AG09309 (cell line): ENCODE measurements at regions not wholly inside any gene's neighbourhood (a gene's known extent, or its start where the extent isn't known, plus 50 kb on each side); places are given as distances from the start of the nearest gene placed in this dataset.

Experiments
- DNase-seq: peaks from one replicate; pipeline ENCODE4 v3.0.0-alpha.2; 2010; ENCODE audit warnings: low read depth
- H3K4me3 ChIP-seq: 2 replicates; pipeline ENCODE4 v1.5.1; 2011; ENCODE audit warnings: mild to moderate bottlenecking, low read depth, low read length, moderate library complexity; ENCODE audit not compliant: control insufficient read depth
- CTCF ChIP-seq: IDR thresholded peaks from 2 replicates; pipeline ENCODE4 v1.5.1; 2011; ENCODE audit warnings: mild to moderate bottlenecking, low read depth, low read length, inconsistent platforms; ENCODE audit not compliant: insufficient read depth, control insufficient read depth; ENCODE audit errors: missing control alignments

- no peak overlapping the region for H3K4me3 ChIP-seq
- TF ChIP-seq CTCF = no peak
- DNase-seq = no peak
Measured at GRCh38 chr7:33700001-33700899, 205.1 kb upstream of the BMPER start.

- no peak for TF ChIP-seq CTCF
- H3K4me3 ChIP-seq = no peak overlapping the region
- DNase-seq = no peak
Measured at GRCh38 chr7:33701189-33701740, 204.1 kb upstream of the BMPER start.

- TF ChIP-seq CTCF = no peak
- no peak for DNase-seq
- H3K4me3 ChIP-seq = no peak overlapping the region
Measured at GRCh38 chr7:33701927-33702326, 203.4 kb upstream of the BMPER start.

GRCh38 chr7:33702514-33703054 lies 202.8 kb upstream of the BMPER start:
- H3K4me3 ChIP-seq = no peak overlapping the region
- no peak for TF ChIP-seq CTCF
- DNase-seq = no peak

- no peak overlapping the region for H3K4me3 ChIP-seq
- no peak for DNase-seq
- no peak for TF ChIP-seq CTCF
Measured at GRCh38 chr7:33705333-33705833, 200.0 kb upstream of the BMPER start.

- H3K4me3 ChIP-seq = no peak overlapping the region
- no peak for DNase-seq
- no peak for TF ChIP-seq CTCF
Measured at GRCh38 chr7:33706186-33706585, 199.2 kb upstream of the BMPER start.
